HEK293 (cell line): ENCODE measurements at regions not wholly inside any gene's neighbourhood (a gene's known extent, or its start where the extent isn't known, plus 50 kb on each side); places are given as distances from the start of the nearest gene placed in this dataset.

ENCODE experiments used
- MEIS1 ChIP-seq: sonication (generic); formaldehyde crosslinking; IDR thresholded peaks from 2 replicates; pipeline ENCODE4 v1.8.1; 2022; ENCODE audit warnings: missing genetic modification reagents, mild to moderate bottlenecking, borderline replicate concordance
- PRDM10 ChIP-seq: fragments of 450-650 bp; formaldehyde crosslinking; IDR thresholded peaks from 2 replicates; pipeline ENCODE4 v1.5.1; 2016; ENCODE audit warnings: missing biosample characterization, missing genetic modification characterization
- TCF7L2 ChIP-seq: IDR thresholded peaks from 2 replicates; pipeline ENCODE4 v1.6.1; 2011; ENCODE audit warnings: low read depth, mild to moderate bottlenecking, inconsistent platforms, low read length, moderate library complexity, borderline replicate concordance
- ZBTB11 ChIP-seq: fragments of 450-650 bp; formaldehyde crosslinking; conservative IDR thresholded peaks from 2 replicates; pipeline ENCODE4 v1.5.1; 2016; ENCODE audit warnings: low read depth, missing biosample characterization, missing genetic modification characterization
- ZBTB17 ChIP-seq: fragments of 450-650 bp; formaldehyde crosslinking; IDR thresholded peaks from 2 replicates; pipeline ENCODE4 v1.5.1; 2016; ENCODE audit warnings: missing biosample characterization, missing genetic modification characterization
- ZNF10 ChIP-seq: fragments of 450-650 bp; formaldehyde crosslinking; IDR thresholded peaks from 2 replicates; pipeline ENCODE4 v1.5.1; 2017; ENCODE audit warnings: missing biosample characterization, missing genetic modification characterization
- ZNF121 ChIP-seq: fragments of 450-650 bp; formaldehyde crosslinking; IDR thresholded peaks from 2 replicates; pipeline ENCODE4 v1.5.1; 2016; ENCODE audit warnings: missing biosample characterization, missing genetic modification characterization
- ZNF274 ChIP-seq, 2 experiments: fragments of 200-500 bp in 1 of 2; fragments of 450-650 bp in 1 of 2; sonication (Bioruptor generic) in 1 of 2; formaldehyde crosslinking in 1 of 2; IDR thresholded peaks; 2 replicates each; pipeline versions ENCODE4 v1.5.1 to v1.6.1; 2014 to 2016; ENCODE audit warnings: borderline replicate concordance in 1 of 2, inconsistent platforms in 1 of 2, low read length in 1 of 2, missing biosample characterization in 1 of 2, missing genetic modification characterization in 1 of 2
- ZNF558 ChIP-seq: fragments of 450-650 bp; formaldehyde crosslinking; IDR thresholded peaks from 2 replicates; pipeline ENCODE4 v1.5.1; 2016; ENCODE audit warnings: missing biosample characterization, missing genetic modification characterization
- ZNF654 ChIP-seq: fragments of 450-650 bp; formaldehyde crosslinking; IDR thresholded peaks from 2 replicates; pipeline ENCODE4 v1.5.1; 2016; ENCODE audit warnings: low read depth, missing biosample characterization, missing genetic modification characterization
- TF ChIP-seq, protein P1 (sequence below): fragments of 450-650 bp; formaldehyde crosslinking; IDR thresholded peaks from 2 replicates; pipeline ENCODE4 v1.5.1; 2016; ENCODE audit warnings: missing biosample characterization, missing genetic modification characterization

DNA sequence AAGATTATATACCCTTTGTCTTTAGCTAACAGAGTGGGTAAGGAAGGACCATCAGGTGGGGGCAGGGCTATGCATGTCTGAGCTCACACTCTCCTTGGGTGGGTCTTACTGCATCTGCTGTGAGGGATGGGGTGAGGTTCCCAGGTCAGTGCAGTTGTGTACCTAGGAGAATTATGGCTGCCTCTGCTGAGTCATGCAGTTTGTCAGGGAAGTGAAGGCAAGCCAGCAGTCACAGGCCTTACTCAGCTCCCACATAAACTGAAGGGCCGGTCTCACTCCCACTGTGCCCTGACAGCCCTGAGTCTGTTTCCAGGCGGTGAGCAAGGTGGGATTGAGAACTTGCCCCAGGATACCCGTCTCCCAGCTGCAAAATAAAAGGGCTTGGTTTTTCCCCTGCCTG, 328.6 kb downstream of the MAP2K6 start:
- TF ChIP-seq, protein P1, sequence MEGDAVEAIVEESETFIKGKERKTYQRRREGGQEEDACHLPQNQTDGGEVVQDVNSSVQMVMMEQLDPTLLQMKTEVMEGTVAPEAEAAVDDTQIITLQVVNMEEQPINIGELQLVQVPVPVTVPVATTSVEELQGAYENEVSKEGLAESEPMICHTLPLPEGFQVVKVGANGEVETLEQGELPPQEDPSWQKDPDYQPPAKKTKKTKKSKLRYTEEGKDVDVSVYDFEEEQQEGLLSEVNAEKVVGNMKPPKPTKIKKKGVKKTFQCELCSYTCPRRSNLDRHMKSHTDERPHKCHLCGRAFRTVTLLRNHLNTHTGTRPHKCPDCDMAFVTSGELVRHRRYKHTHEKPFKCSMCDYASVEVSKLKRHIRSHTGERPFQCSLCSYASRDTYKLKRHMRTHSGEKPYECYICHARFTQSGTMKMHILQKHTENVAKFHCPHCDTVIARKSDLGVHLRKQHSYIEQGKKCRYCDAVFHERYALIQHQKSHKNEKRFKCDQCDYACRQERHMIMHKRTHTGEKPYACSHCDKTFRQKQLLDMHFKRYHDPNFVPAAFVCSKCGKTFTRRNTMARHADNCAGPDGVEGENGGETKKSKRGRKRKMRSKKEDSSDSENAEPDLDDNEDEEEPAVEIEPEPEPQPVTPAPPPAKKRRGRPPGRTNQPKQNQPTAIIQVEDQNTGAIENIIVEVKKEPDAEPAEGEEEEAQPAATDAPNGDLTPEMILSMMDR (tag by site-specific recombination), result no peak
- TF ChIP-seq ZNF121 (tag by site-specific recombination) (no peak), ZBTB11 (tag by site-specific recombination) (no peak), TCF7L2 (no peak), ZBTB17 (no peak), ZNF654 (no peak), ZNF10 (tag by site-specific recombination) (no peak), ZNF558 (tag by site-specific recombination) (no peak), PRDM10 (tag by site-specific recombination) (no peak), MEIS1 (CRISPR knock-in tag) (no peak), ZNF274 (IDR thresholded peaks at IDR 0.05; ENCODE audit: low read length) (no peak), ZNF274 (tag by site-specific recombination; IDR thresholded peaks at IDR 0.05; ENCODE audit: borderline replicate concordance) (no peak)
